GM23248 (cell line): ENCODE measurements at regions not wholly inside any gene's neighbourhood (a gene's known extent, or its start where the extent isn't known, plus 50 kb on each side); places are given as distances from the start of the nearest gene placed in this dataset.

Experiments used
- DNase-seq: peaks from one replicate; pipeline ENCODE4 v3.0.0-alpha.2; 2015
- H2AFZ ChIP-seq: fragments of 200-600 bp; sonication (generic); 2 replicates; pipeline ENCODE4 v1.6.1; 2016; ENCODE audit warnings: antibody characterized with exemption
- H3F3A ChIP-seq: fragments of 200-600 bp; sonication (generic); 2 replicates; pipeline ENCODE4 v1.6.1; 2016; ENCODE audit warnings: mild to moderate bottlenecking, antibody characterized with exemption, mixed run types; ENCODE audit not compliant: insufficient read depth
- H3K27ac ChIP-seq: fragments of 200-600 bp; sonication (generic); 2 replicates; pipeline ENCODE4 v1.5.1; 2016; ENCODE audit warnings: mild to moderate bottlenecking
- H3K27me3 ChIP-seq: fragments of 200-600 bp; sonication (generic); replicated peaks from 2 replicates; pipeline ENCODE4 v1.6.1; 2016; ENCODE audit warnings: mild to moderate bottlenecking; ENCODE audit not compliant: insufficient read depth
- H3K36me3 ChIP-seq: fragments of 200-600 bp; sonication (generic); 2 replicates; pipeline ENCODE4 v1.6.1; 2016; ENCODE audit warnings: low read depth, mild to moderate bottlenecking
- H3K4me1 ChIP-seq: fragments of 200-600 bp; sonication (generic); 2 replicates; pipeline ENCODE4 v1.6.1; 2016; ENCODE audit warnings: mild to moderate bottlenecking; ENCODE audit not compliant: insufficient read depth
- H3K4me2 ChIP-seq: fragments of 200-600 bp; sonication (generic); one replicate; pipeline ENCODE4 v1.6.1; 2016; ENCODE audit warnings: mild to moderate bottlenecking; ENCODE audit not compliant: unreplicated experiment
- H3K4me3 ChIP-seq: fragments of 200-600 bp; sonication (generic); 2 replicates; pipeline ENCODE4 v1.5.1; 2016; ENCODE audit warnings: mild to moderate bottlenecking
- H3K79me2 ChIP-seq: fragments of 200-600 bp; sonication (generic); 2 replicates; pipeline ENCODE4 v1.6.1; 2016; ENCODE audit warnings: mild to moderate bottlenecking; ENCODE audit not compliant: insufficient read depth
- H3K9ac ChIP-seq: fragments of 200-600 bp; sonication (generic); 2 replicates; pipeline ENCODE4 v1.6.1; 2016; ENCODE audit warnings: mild to moderate bottlenecking
- H3K9me2 ChIP-seq: fragments of 200-600 bp; sonication (generic); 2 replicates; pipeline ENCODE4 v1.6.1; 2016; ENCODE audit warnings: mixed run types, mild to moderate bottlenecking, moderate library complexity; ENCODE audit not compliant: insufficient read depth
- H3K9me3 ChIP-seq: fragments of 200-600 bp; sonication (generic); one replicate; pipeline ENCODE4 v1.6.1; 2017; ENCODE audit warnings: low read depth
- H4K20me1 ChIP-seq: fragments of 200-600 bp; sonication (generic); 2 replicates; pipeline ENCODE4 v1.6.0; 2016; ENCODE audit not compliant: insufficient read depth
- EZH2 ChIP-seq: fragments of 200-600 bp; sonication (generic); IDR thresholded peaks from 2 replicates; pipeline ENCODE4 v1.6.1; 2018; ENCODE audit warnings: antibody characterized with exemption, mild to moderate bottlenecking; ENCODE audit not compliant: insufficient read depth, poor library complexity, severe bottlenecking
- EZH2phosphoT487 ChIP-seq: fragments of 200-600 bp; sonication (generic); IDR thresholded peaks from 2 replicates; pipeline ENCODE4 v1.6.1; 2018; ENCODE audit warnings: antibody characterized with exemption, moderate library complexity, mild to moderate bottlenecking, low read depth; ENCODE audit not compliant: insufficient read depth
- WGBS, 2 experiments: methylation state at CpG; one replicate each; pipeline ENCODE4 v1.1.6; 2015 to 2017; ENCODE audit warnings: low lambda C conversion rate in 2 of 2, low coverage in 1 of 2; ENCODE audit errors: missing lambda C conversion rate in 2 of 2; 5-methylcytosine and 5-hydroxymethylcytosine counted together
- in situ Hi-C: fragments of 300-500 bp; cut with MboI; formaldehyde crosslinking; loops from 2 replicates; pipeline ENCODE4 v1.15.0; 2020

DNA sequence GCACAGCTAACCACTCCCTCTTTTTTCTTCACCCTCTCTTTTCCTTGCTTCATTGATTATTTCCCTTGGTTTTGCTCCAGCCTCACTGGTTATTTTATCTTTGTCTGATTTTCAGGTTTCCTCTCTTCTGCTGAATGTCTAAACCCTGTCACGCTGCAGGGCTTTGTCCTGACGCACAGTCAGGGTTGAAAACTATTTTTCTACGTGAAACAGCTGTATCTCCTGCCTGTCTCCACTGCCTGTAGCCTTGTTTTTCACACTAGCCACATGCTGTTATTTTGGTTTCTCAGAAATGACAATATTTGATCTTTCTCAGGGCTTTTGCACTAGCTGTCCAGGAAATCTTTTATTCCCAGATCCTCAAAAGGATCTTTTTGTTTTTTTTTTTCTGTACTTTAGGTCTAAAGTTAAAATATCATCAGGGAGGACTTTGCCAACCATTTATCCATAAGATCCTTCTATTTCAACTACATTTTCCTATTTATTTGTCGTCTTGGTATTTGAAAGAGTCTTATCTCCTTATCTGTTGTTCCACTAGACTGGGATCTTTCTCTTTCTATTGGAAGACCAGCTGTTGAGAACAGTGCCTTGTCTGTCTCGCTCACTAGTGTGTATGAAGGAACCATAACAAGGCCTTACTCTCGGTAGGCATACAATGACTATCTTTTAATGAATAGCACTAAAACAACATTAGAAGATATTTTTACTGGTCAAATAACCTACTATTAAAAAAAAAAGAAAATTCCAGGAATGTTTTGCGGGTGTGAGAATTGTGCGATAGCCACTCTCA, 164.3 kb downstream of the PDHA2 start:
- no peaks in the 10 kb centered on the region for H3K79me2 ChIP-seq
- DNase-seq = no peak
- no peak overlapping the region for H3K4me2 ChIP-seq
- in situ Hi-C loops = no loop called here
- H3K27ac ChIP-seq = no peak overlapping the region
- H3K9ac ChIP-seq = no peak overlapping the region
- H3K4me3 ChIP-seq = no peak overlapping the region
- H3K9me2 ChIP-seq = no peaks in the 10 kb centered on the region; the same call in 1 of the 2 replicates
- H3F3A ChIP-seq = no peaks in the 10 kb centered on the region
- H3K27me3 ChIP-seq = no peaks in the 10 kb centered on the region
- H3K9me3 ChIP-seq = no peaks in the 10 kb centered on the region
- no peak overlapping the region for H2AFZ ChIP-seq
- no peaks in the 10 kb centered on the region for H4K20me1 ChIP-seq
- WGBS, 2 experiments = 36 to 37% methylated on average over 8 of the region's 8 CpGs
- H3K4me1 ChIP-seq = no peaks in the 10 kb centered on the region
- TF ChIP-seq EZH2phosphoT487 = no peak
- no peak for TF ChIP-seq EZH2
- no peaks in the 10 kb centered on the region for H3K36me3 ChIP-seq

GRCh38 chr4:96009427-96010119, 169.7 kb downstream of the PDHA2 start:
- Histone ChIP-seq H3K79me2 (no peaks in the 10 kb centered on the region), H3K4me2 (no peak overlapping the region), H4K20me1 (no peaks in the 10 kb centered on the region), H3K9ac (no peak overlapping the region), H3F3A (no peaks in the 10 kb centered on the region), H3K36me3 (no peaks in the 10 kb centered on the region), H3K27me3 (no peaks in the 10 kb centered on the region), H3K4me3 (no peak overlapping the region), H3K4me1 (no peaks in the 10 kb centered on the region), H3K9me3 (no peaks in the 10 kb centered on the region), H2AFZ (no peak overlapping the region), H3K27ac (no peak overlapping the region), H3K9me2 (no peaks in the 10 kb centered on the region; the same call in 1 of the 2 replicates)
- peak; percentile 7 for DNase-seq
- WGBS, 2 experiments = 0% methylated on average over 1 of the region's 1 CpG
- no peak for TF ChIP-seq EZH2
- TF ChIP-seq EZH2phosphoT487 = no peak
- in situ Hi-C loops = no loop called here

GRCh38 chr4:96012687-96013086, 172.8 kb downstream of the PDHA2 start:
- WGBS, 2 experiments = 0 to 2% methylated on average over 2 of the region's 2 CpGs

DNA sequence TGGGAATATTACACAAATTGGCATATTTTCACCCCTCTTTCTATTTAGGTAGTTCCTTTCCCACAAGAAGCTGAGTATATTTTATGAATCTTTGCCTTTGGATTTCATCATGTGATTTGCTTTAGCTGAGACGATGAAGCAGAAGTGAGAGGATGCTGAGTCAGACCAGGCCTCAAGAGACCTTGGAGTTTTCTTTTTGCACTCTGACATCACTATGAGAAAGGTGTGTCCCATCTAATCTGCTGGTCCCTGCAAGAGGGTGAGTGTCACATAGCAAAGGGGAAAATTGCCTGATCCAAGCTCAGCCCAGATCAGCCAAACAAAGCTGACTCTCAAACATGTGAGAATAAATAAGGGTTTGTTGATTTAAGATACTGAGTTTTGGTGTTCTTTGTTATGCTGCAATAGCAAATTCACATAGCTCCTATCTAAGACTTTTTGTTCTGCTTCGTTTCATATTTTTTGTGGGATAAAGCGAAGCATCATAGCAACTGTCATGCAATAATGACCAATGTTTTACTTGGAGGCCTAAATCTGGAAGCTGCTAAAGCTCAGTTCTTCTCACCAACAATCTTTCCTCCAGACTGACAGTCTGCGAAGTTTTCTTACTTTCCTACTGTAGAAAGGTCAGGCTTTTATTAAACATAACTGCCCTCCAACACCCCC, 176.9 kb downstream of the PDHA2 start:
- Histone ChIP-seq H3K9ac (no peak overlapping the region), H3K27ac (no peak overlapping the region), H3K4me3 (no peak overlapping the region), H3K79me2 (no peaks in the 10 kb centered on the region), H3K9me3 (no peaks in the 10 kb centered on the region), H2AFZ (no peak overlapping the region), H4K20me1 (no peaks in the 10 kb centered on the region), H3K4me2 (no peak overlapping the region), H3K36me3 (no peaks in the 10 kb centered on the region), H3K9me2 (no peaks in the 10 kb centered on the region), H3F3A (no peaks in the 10 kb centered on the region), H3K4me1 (no peaks in the 10 kb centered on the region), H3K27me3 (no peaks in the 10 kb centered on the region)
- in situ Hi-C loops = no loop called here
- no peak for DNase-seq
- 18 to 22% methylated on average over 4 of the region's 4 CpGs for WGBS, 2 experiments
- TF ChIP-seq EZH2phosphoT487 = no peak

More at GRCh38 chr4:96012687-96013086, 172.8 kb downstream of the PDHA2 start:
- Histone ChIP-seq H2AFZ (no peak overlapping the region), H3K27ac (no peak overlapping the region), H3K9ac (no peak overlapping the region), H3K9me2 (no peaks in the 10 kb centered on the region), H3K36me3 (no peaks in the 10 kb centered on the region), H3K4me3 (no peak overlapping the region), H3K79me2 (no peaks in the 10 kb centered on the region), H3K27me3 (no peaks in the 10 kb centered on the region), H3K9me3 (no peaks in the 10 kb centered on the region), H3K4me2 (no peak overlapping the region), H3K4me1 (no peaks in the 10 kb centered on the region), H4K20me1 (no peaks in the 10 kb centered on the region), H3F3A (no peaks in the 10 kb centered on the region)
- no peak for TF ChIP-seq EZH2phosphoT487
- no peak for TF ChIP-seq EZH2
- in situ Hi-C loops = no loop called here
- DNase-seq = no peak
